Hepatocyte (in vitro differentiated cells): ENCODE measurements at regions not wholly inside any gene's neighbourhood (a gene's known extent, or its start where the extent isn't known, plus 50 kb on each side); places are given as distances from the start of the nearest gene placed in this dataset.

Source experiments
- DNase-seq: peaks from one replicate; pipeline ENCODE4 v3.0.0-alpha.2; 2016; ENCODE audit warnings: low spot score
- H2AFZ ChIP-seq: fragments of 200-600 bp; sonication (generic); 2 replicates; pipeline ENCODE4 v1.6.0; 2016; ENCODE audit warnings: antibody characterized with exemption, mild to moderate bottlenecking
- H3K27ac ChIP-seq: fragments of 200-600 bp; sonication (generic); 2 replicates; pipeline ENCODE4 v1.5.1; 2016; ENCODE audit warnings: mild to moderate bottlenecking
- H3K27me3 ChIP-seq: fragments of 200-600 bp; sonication (generic); 2 replicates; pipeline ENCODE4 v1.6.1; 2016
- H3K36me3 ChIP-seq: fragments of 200-600 bp; sonication (generic); replicated peaks from 2 replicates; pipeline ENCODE4 v1.5.1; 2016; ENCODE audit warnings: low read depth; ENCODE audit not compliant: insufficient read depth
- H3K4me1 ChIP-seq: fragments of 200-600 bp; sonication (generic); 2 replicates; pipeline ENCODE4 v1.5.1; 2016; ENCODE audit warnings: mild to moderate bottlenecking, moderate library complexity; ENCODE audit not compliant: insufficient read depth
- H3K4me2 ChIP-seq: fragments of 200-600 bp; sonication (generic); 2 replicates; pipeline ENCODE4 v1.6.0; 2016
- H3K4me3 ChIP-seq: fragments of 200-600 bp; sonication (generic); 2 replicates; pipeline ENCODE4 v1.5.1; 2016; ENCODE audit warnings: mild to moderate bottlenecking
- H3K79me2 ChIP-seq: fragments of 200-600 bp; sonication (generic); 2 replicates; pipeline ENCODE4 v1.6.0; 2017; ENCODE audit warnings: mild to moderate bottlenecking
- H3K9me2 ChIP-seq: fragments of 200-600 bp; sonication (generic); replicated peaks from 2 replicates; pipeline ENCODE4 v1.6.0; 2017; ENCODE audit warnings: mild to moderate bottlenecking; ENCODE audit not compliant: insufficient read depth
- H3K9me3 ChIP-seq: fragments of 200-600 bp; sonication (generic); 2 replicates; pipeline ENCODE4 v1.5.1; 2016; ENCODE audit warnings: low read depth, mild to moderate bottlenecking
- H4K20me1 ChIP-seq: fragments of 200-600 bp; sonication (generic); 2 replicates; pipeline ENCODE4 v1.6.0; 2016; ENCODE audit warnings: mild to moderate bottlenecking; ENCODE audit not compliant: insufficient read depth, poor library complexity, severe bottlenecking
- EZH2 ChIP-seq: fragments of 200-600 bp; sonication (generic); IDR thresholded peaks from 2 replicates; pipeline ENCODE4 v1.6.1; 2016; ENCODE audit warnings: antibody characterized with exemption, mild to moderate bottlenecking, borderline replicate concordance
- EZH2phosphoT487 ChIP-seq: fragments of 200-600 bp; sonication (generic); IDR thresholded peaks from one replicate; pipeline ENCODE4 v1.6.1; 2018; ENCODE audit warnings: antibody characterized with exemption, mild to moderate bottlenecking, low read depth, moderate library complexity; ENCODE audit not compliant: unreplicated experiment, severe bottlenecking
- WGBS: methylation state at CpG from one replicate; pipeline ENCODE4 v1.1.6; 2016; ENCODE audit warnings: low lambda C conversion rate; ENCODE audit errors: missing lambda C conversion rate; 5-methylcytosine and 5-hydroxymethylcytosine counted together
- TF ChIP-seq, protein P1 (sequence below): fragments of 200-600 bp; sonication (generic); IDR thresholded peaks from 2 replicates; pipeline ENCODE4 v1.5.1; 2016; ENCODE audit warnings: antibody characterized with exemption, mild to moderate bottlenecking; ENCODE audit not compliant: poor library complexity

DNA sequence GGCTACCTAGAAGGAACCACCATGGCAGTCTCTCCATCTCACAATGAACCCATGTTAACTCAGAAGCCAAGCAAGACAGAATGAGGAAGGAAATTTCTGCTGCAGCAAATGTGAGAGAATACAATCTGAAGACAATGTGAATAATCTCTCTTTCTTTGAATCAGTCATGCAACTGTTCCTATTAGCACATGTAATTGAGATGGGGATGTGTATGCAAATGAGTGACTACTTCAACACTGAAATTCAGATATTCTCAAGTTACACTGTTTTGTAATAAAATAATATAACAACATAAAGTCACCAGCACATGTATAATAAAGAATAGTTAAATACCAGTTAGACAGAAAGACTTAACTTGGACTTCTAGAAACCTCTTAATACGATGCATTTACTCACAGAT is 1200.6 kb upstream of the PIK3C3 start:
- Histone ChIP-seq H3K27me3 (no peaks in the 10 kb centered on the region), H3K27ac (no peak overlapping the region), H3K9me3 (no peaks in the 10 kb centered on the region), H3K4me1 (no peaks in the 10 kb centered on the region), H2AFZ (no peak overlapping the region), H3K4me3 (no peak overlapping the region), H3K4me2 (no peak overlapping the region), H4K20me1 (no peaks in the 10 kb centered on the region), H3K36me3 (no peaks in the 10 kb centered on the region), H3K9me2 (no peaks in the 10 kb centered on the region), H3K79me2 (no peaks in the 10 kb centered on the region)
- 81% methylated on average over 1 of the region's 1 CpG for WGBS
- DNase-seq: no peak
- TF ChIP-seq, protein P1, sequence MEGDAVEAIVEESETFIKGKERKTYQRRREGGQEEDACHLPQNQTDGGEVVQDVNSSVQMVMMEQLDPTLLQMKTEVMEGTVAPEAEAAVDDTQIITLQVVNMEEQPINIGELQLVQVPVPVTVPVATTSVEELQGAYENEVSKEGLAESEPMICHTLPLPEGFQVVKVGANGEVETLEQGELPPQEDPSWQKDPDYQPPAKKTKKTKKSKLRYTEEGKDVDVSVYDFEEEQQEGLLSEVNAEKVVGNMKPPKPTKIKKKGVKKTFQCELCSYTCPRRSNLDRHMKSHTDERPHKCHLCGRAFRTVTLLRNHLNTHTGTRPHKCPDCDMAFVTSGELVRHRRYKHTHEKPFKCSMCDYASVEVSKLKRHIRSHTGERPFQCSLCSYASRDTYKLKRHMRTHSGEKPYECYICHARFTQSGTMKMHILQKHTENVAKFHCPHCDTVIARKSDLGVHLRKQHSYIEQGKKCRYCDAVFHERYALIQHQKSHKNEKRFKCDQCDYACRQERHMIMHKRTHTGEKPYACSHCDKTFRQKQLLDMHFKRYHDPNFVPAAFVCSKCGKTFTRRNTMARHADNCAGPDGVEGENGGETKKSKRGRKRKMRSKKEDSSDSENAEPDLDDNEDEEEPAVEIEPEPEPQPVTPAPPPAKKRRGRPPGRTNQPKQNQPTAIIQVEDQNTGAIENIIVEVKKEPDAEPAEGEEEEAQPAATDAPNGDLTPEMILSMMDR: no peak
- no peak for TF ChIP-seq EZH2phosphoT487
- TF ChIP-seq EZH2: no peak

GRCh38 chr18:40752316-40752715 is 1202.7 kb upstream of the PIK3C3 start:
- 84% methylated on average over 4 of the region's 4 CpGs for WGBS
- Histone ChIP-seq H3K27ac (no peak overlapping the region), H3K4me2 (no peak overlapping the region), H3K27me3 (no peaks in the 10 kb centered on the region), H3K9me2 (no peaks in the 10 kb centered on the region), H3K79me2 (no peaks in the 10 kb centered on the region), H3K36me3 (no peaks in the 10 kb centered on the region), H3K4me1 (no peaks in the 10 kb centered on the region), H3K4me3 (no peak overlapping the region), H2AFZ (no peak overlapping the region), H4K20me1 (no peaks in the 10 kb centered on the region), H3K9me3 (no peaks in the 10 kb centered on the region)
- TF ChIP-seq, protein P1: no peak
- TF ChIP-seq EZH2 (no peak), EZH2phosphoT487 (no peak)
- no peak for DNase-seq

DNA sequence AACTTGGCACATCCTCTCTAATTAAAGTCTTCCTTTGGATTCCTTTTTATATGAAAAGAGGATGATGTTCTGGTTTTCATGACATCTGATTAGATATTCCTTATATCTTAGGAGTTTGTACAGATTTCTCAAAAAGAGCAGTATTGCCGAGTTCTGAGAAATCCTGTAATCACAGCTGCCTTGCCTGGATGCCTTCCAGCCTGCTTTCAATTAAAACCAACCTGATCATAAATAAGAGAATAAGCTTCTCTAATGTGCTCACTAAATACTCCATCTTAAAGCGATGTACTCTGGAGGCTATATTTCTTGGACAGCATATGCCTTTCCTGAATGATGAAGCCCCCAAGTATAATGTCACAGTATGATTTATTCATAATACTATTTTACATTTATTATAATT is 1203.8 kb upstream of the PIK3C3 start:
- Histone ChIP-seq H3K36me3 (no peaks in the 10 kb centered on the region), H3K4me1 (no peaks in the 10 kb centered on the region), H3K4me2 (no peak overlapping the region), H3K27ac (no peak overlapping the region), H3K9me3 (no peaks in the 10 kb centered on the region), H3K79me2 (no peaks in the 10 kb centered on the region), H3K27me3 (no peaks in the 10 kb centered on the region), H4K20me1 (no peaks in the 10 kb centered on the region), H3K9me2 (no peaks in the 10 kb centered on the region), H3K4me3 (no peak overlapping the region), H2AFZ (no peak overlapping the region)
- DNase-seq: no peak
- TF ChIP-seq, protein P1: no peak
- TF ChIP-seq EZH2: no peak
- TF ChIP-seq EZH2phosphoT487: no peak
- 52% methylated on average over 2 of the region's 2 CpGs for WGBS

DNA sequence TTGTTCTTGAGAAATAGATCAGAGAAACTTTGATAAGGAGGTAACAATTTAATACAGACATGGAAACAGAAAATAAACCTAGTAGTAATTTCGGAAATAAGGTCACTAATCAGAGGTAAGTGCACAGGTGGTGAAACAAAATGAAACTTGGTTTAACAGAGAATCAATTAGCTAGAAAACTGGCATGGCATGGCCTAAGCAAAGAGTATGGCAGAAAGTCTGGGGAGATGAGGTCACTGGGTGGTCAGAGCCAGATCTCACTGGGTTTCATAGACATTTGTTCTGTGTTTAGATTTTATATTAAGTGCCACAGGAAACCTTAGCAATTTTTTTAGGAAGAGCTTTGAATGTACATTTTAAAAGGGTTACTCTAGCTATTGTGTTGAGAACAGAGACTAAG is 1216.0 kb upstream of the PIK3C3 start:
- TF ChIP-seq, protein P1: no peak
- no peak for TF ChIP-seq EZH2
- TF ChIP-seq EZH2phosphoT487: no peak
- Histone ChIP-seq H3K36me3 (no peaks in the 10 kb centered on the region), H2AFZ (no peak overlapping the region), H3K27ac (no peak overlapping the region), H3K9me3 (no peaks in the 10 kb centered on the region), H3K4me1 (no peaks in the 10 kb centered on the region), H3K4me3 (no peak overlapping the region), H4K20me1 (no peaks in the 10 kb centered on the region), H3K27me3 (no peaks in the 10 kb centered on the region), H3K9me2 (no peaks in the 10 kb centered on the region), H3K4me2 (no peak overlapping the region), H3K79me2 (no peaks in the 10 kb centered on the region)
- 71% methylated on average over 1 of the region's 1 CpG for WGBS
- no peak for DNase-seq
